Astrocyte of the spinal cord (primary cell): ENCODE measurements at regions not wholly inside any gene's neighbourhood (a gene's known extent, or its start where the extent isn't known, plus 50 kb on each side); places are given as distances from the start of the nearest gene placed in this dataset.
"Not testable (repeated sequence)": the region's sequence is repeated elsewhere in the genome, so short reads cannot be mapped to it uniquely, and the experiment has no call there.

Experiments
- DNase-seq: peaks from one replicate; pipeline ENCODE4 v3.0.0; 2011; ENCODE audit warnings: low read depth, low spot score
- H3K4me3 ChIP-seq: 2 replicates; pipeline ENCODE4 v1.5.1; 2011; ENCODE audit warnings: low read depth, mild to moderate bottlenecking, low read length, moderate library complexity
- CTCF ChIP-seq: IDR thresholded peaks from 2 replicates; pipeline ENCODE4 v1.5.1; 2012; ENCODE audit warnings: low read depth, mild to moderate bottlenecking, low read length, inconsistent platforms
- in situ Hi-C: cut with HindIII; loops from 2 replicates; pipeline ENCODE4 v1.10.0; 2017; ENCODE audit warnings: low sequenced_read_pairs

- in situ Hi-C loops: no loop called here
- no peak for DNase-seq
- no peak overlapping the region for H3K4me3 ChIP-seq
- no peak for TF ChIP-seq CTCF
Measured at GRCh38 chr9:27675354-27675753, 102.1 kb upstream of the C9orf72 start.

- TF ChIP-seq CTCF: no peak
- in situ Hi-C loops: no loop called here
- no peak for DNase-seq
- H3K4me3 ChIP-seq: no peak overlapping the region
Measured at GRCh38 chr9:27676827-27677226, 103.5 kb upstream of the C9orf72 start.

- no peak for TF ChIP-seq CTCF
- DNase-seq: no peak
- H3K4me3 ChIP-seq: no peak overlapping the region
- in situ Hi-C loops: no loop called here
Measured at GRCh38 chr9:27679338-27679737, 106.1 kb upstream of the C9orf72 start.

GRCh38 chr9:27683181-27683580 is 109.9 kb upstream of the C9orf72 start:
- no peak for TF ChIP-seq CTCF
- no peak for DNase-seq
- in situ Hi-C loops: no loop called here
- no peak overlapping the region for H3K4me3 ChIP-seq

GRCh38 chr9:27688954-27689353 is 115.7 kb upstream of the C9orf72 start:
- TF ChIP-seq CTCF: no peak
- H3K4me3 ChIP-seq: no peak overlapping the region
- in situ Hi-C loops: no loop called here
- no peak for DNase-seq

GRCh38 chr9:27690816-27691215 is 117.5 kb upstream of the C9orf72 start:
- H3K4me3 ChIP-seq, DNase-seq, in situ Hi-C loops: not testable (repeated sequence)

- in situ Hi-C loops: no loop called here
- no peak overlapping the region for H3K4me3 ChIP-seq
- no peak for TF ChIP-seq CTCF
- DNase-seq: no peak
Measured at GRCh38 chr9:27699621-27700020, 126.3 kb upstream of the C9orf72 start.
